ENCODE measurements at regions not wholly inside any gene's neighbourhood (a gene's known extent, or its start where the extent isn't known, plus 50 kb on each side); places are given as distances from the start of the nearest gene placed in this dataset.

DNA sequence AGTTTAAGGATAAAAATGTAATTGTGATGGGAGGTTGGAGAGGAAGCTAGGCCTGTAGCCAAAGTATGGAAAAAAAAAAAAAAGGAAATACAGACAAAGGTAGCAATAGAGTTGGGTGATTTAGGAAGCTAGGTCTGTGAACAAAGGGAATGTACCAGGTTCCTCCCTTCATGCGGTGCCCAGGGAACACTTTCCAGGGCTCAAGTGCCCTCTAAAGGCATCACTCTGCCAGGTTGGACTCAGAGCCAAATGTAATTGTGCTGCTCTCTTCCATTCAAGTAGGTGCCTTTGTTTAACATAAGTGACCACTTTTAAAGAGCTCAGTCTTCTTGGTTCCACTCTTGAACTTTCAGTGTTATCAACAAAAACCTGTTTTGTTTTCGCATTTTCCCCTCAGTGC, 159.7 kb upstream of the AHI1 start (continued):
- TF ChIP-seq ZNF462 (CRISPR knock-in tag; IDR thresholded peaks at IDR 0.05) (no peak), CTCF (conservative IDR thresholded peaks at IDR 0.05; ENCODE audit: low read depth in 2 of 2) (no peak), CREB1 (CRISPR knock-in tag; IDR thresholded peaks at IDR 0.05; ENCODE audit: low read depth) (no peak), STAT1 (IDR thresholded peaks at IDR 0.05; ENCODE audit: unreplicated experiment) (no peak), JUNB (IDR thresholded peaks at IDR 0.05; ENCODE audit: unreplicated experiment) (no peak), NANOG (IDR thresholded peaks at IDR 0.05; ENCODE audit: borderline replicate concordance) (no peak), ZNF331 (CRISPR knock-in tag; IDR thresholded peaks at IDR 0.05; ENCODE audit: low read depth) (no peak), ZNF114 (CRISPR knock-in tag; IDR thresholded peaks at IDR 0.05) (no peak), POLR2AphosphoS5 (IDR thresholded peaks at IDR 0.05; ENCODE audit: low read depth) (no peak), ETS1 (IDR thresholded peaks at IDR 0.05) (no peak)

Data from GM23338 (cell line).